ENCODE measurements at regions not wholly inside any gene's neighbourhood (a gene's known extent, or its start where the extent isn't known, plus 50 kb on each side); places are given as distances from the start of the nearest gene placed in this dataset.
"Not testable (repeated sequence)": the region's sequence is repeated elsewhere in the genome, so short reads cannot be mapped to it uniquely, and the experiment has no call there.

GRCh38 chr7:131827421-131827820 lies 271.0 kb upstream of the PODXL start:
- Histone ChIP-seq H3K27ac (no peak overlapping the region), H2AFZ (no peak overlapping the region), H3F3A (ENCODE audit: insufficient read depth, low read depth) (no peaks in the 10 kb centered on the region), H4K20me1 (ENCODE audit: insufficient read depth) (no peaks in the 10 kb centered on the region), H3K4me2 (no peak overlapping the region), H3K27me3 (ENCODE audit: insufficient read depth, low read depth) (peaks cover 77% of the 10 kb centered on the region), H3K4me1 (replicated peaks; ENCODE audit: insufficient read depth) (no peaks in the 10 kb centered on the region), H3K9me3 (ENCODE audit: insufficient read depth, low read depth) (no peaks in the 10 kb centered on the region), H3K9me2 (ENCODE audit: insufficient read depth) (no peaks in the 10 kb centered on the region), H3K79me2 (ENCODE audit: low read depth) (no peaks in the 10 kb centered on the region), H3K36me3 (ENCODE audit: low read depth) (no peaks in the 10 kb centered on the region), H3K4me3 (no peak overlapping the region)
- ChIA-PET POLR2A (ENCODE audit: unreplicated experiment) (no interaction called here), CTCF (no interaction called here)
- TF ChIP-seq EZH2 (IDR thresholded peaks at IDR 0.05; ENCODE audit: low read depth) (no peak), CTCF (conservative IDR thresholded peaks at IDR 0.05) (no peak)
- BruUV-seq (replicated peaks), result no TSS peak
- intact Hi-C loops (cut with micrococcal nuclease; ENCODE audit: unreplicated experiment), result no loop called here
- no peak for DNase-seq

GRCh38 chr7:131826960-131827359 lies 270.5 kb upstream of the PODXL start:
- no peak overlapping the region for H3K27ac ChIP-seq
- no peak for TF ChIP-seq EZH2 (IDR thresholded peaks at IDR 0.05; ENCODE audit: low read depth)
- TF ChIP-seq CTCF (conservative IDR thresholded peaks at IDR 0.05), result no peak
- no peaks in the 10 kb centered on the region for H3K36me3 ChIP-seq (ENCODE audit: low read depth)
- H3K4me1 ChIP-seq (replicated peaks; ENCODE audit: insufficient read depth), result no peaks in the 10 kb centered on the region
- no peak for DNase-seq
- no peak overlapping the region for H2AFZ ChIP-seq
- no peak overlapping the region for H3K4me2 ChIP-seq
- BruUV-seq (replicated peaks), result no TSS peak
- no peak overlapping the region for H3K4me3 ChIP-seq
- H3K27me3 ChIP-seq (ENCODE audit: insufficient read depth, low read depth), result peaks cover 77% of the 10 kb centered on the region
- ChIA-PET CTCF (no interaction called here), POLR2A (ENCODE audit: unreplicated experiment) (no interaction called here)
- intact Hi-C loops (cut with micrococcal nuclease; ENCODE audit: unreplicated experiment), result no loop called here
- H3K9me2 ChIP-seq (ENCODE audit: insufficient read depth), result no peaks in the 10 kb centered on the region
- H3K79me2 ChIP-seq (ENCODE audit: low read depth), result no peaks in the 10 kb centered on the region
- no peaks in the 10 kb centered on the region for H4K20me1 ChIP-seq (ENCODE audit: insufficient read depth)
- no peaks in the 10 kb centered on the region for H3K9me3 ChIP-seq (ENCODE audit: insufficient read depth, low read depth)
- no peaks in the 10 kb centered on the region for H3F3A ChIP-seq (ENCODE audit: insufficient read depth, low read depth)

- H3K9me3 ChIP-seq (ENCODE audit: insufficient read depth, low read depth); intact Hi-C loops (cut with micrococcal nuclease; ENCODE audit: unreplicated experiment); DNase-seq; H3F3A ChIP-seq (ENCODE audit: insufficient read depth, low read depth); H4K20me1 ChIP-seq (ENCODE audit: insufficient read depth); H3K79me2 ChIP-seq (ENCODE audit: low read depth); H3K36me3 ChIP-seq (ENCODE audit: low read depth); H3K4me2 ChIP-seq; H3K4me1 ChIP-seq (replicated peaks; ENCODE audit: insufficient read depth); POLR2A ChIA-PET (ENCODE audit: unreplicated experiment); CTCF ChIA-PET; H3K27ac ChIP-seq; H3K4me3 ChIP-seq; H2AFZ ChIP-seq; BruUV-seq (replicated peaks); H3K9me2 ChIP-seq (ENCODE audit: insufficient read depth): not testable (repeated sequence)
- peaks cover 77% of the 10 kb centered on the region for H3K27me3 ChIP-seq (ENCODE audit: insufficient read depth, low read depth)
Measured at GRCh38 chr7:131823961-131824440, 267.6 kb upstream of the PODXL start.

GRCh38 chr7:131819891-131820290 lies 263.5 kb upstream of the PODXL start:
- Histone ChIP-seq H3K27me3 (ENCODE audit: insufficient read depth, low read depth) (peaks cover 87% of the 10 kb centered on the region), H3K36me3 (ENCODE audit: low read depth) (no peaks in the 10 kb centered on the region), H3K9me3 (ENCODE audit: insufficient read depth, low read depth) (no peaks in the 10 kb centered on the region), H3F3A (ENCODE audit: insufficient read depth, low read depth) (no peaks in the 10 kb centered on the region), H3K9me2 (ENCODE audit: insufficient read depth) (no peaks in the 10 kb centered on the region), H2AFZ (no peak overlapping the region), H3K27ac (no peak overlapping the region), H3K4me2 (no peak overlapping the region), H4K20me1 (ENCODE audit: insufficient read depth) (no peaks in the 10 kb centered on the region), H3K79me2 (ENCODE audit: low read depth) (no peaks in the 10 kb centered on the region), H3K4me1 (replicated peaks; ENCODE audit: insufficient read depth) (no peaks in the 10 kb centered on the region), H3K4me3 (no peak overlapping the region)
- BruUV-seq (replicated peaks), result no TSS peak
- CTCF ChIA-PET, result no interaction called here
- no peak for TF ChIP-seq CTCF (conservative IDR thresholded peaks at IDR 0.05)
- TF ChIP-seq EZH2 (IDR thresholded peaks at IDR 0.05; ENCODE audit: low read depth), result no peak
- POLR2A ChIA-PET (ENCODE audit: unreplicated experiment), result no interaction called here
- no peak for DNase-seq
- intact Hi-C loops (cut with micrococcal nuclease; ENCODE audit: unreplicated experiment), result no loop called here
